HCT116 (cell line): ENCODE measurements at regions not wholly inside any gene's neighbourhood (a gene's known extent, or its start where the extent isn't known, plus 50 kb on each side); places are given as distances from the start of the nearest gene placed in this dataset.

Source experiments
- ATAC-seq: fragments of 200-7000 bp; cut with Tn5 transposase; 2 replicates; pipeline ENCODE4 v1.9.1; 2020; ENCODE audit warnings: mild to moderate bottlenecking, moderate library complexity
- BruUV-seq: library from RNA; stranded (reverse); fragments of 400-500 nt; replicated peaks from 2 replicates; lab custom pipeline; 2021; lab: Mats Ljungman, UMichigan
- CTCF ChIA-PET: fragments of 300-600 bp; sonication (Branson Sonifier 250); formaldehyde crosslinking; loops from one replicate; lab custom pipeline; 2021; ENCODE audit warnings: antibody characterized with exemption; lab: Charles Lee
- POLR2A ChIA-PET: fragments of 300-600, 350-600 bp; sonication (Branson Sonifier 250); formaldehyde crosslinking; loops from one replicate; lab custom pipeline; 2021; ENCODE audit warnings: antibody characterized with exemption; lab: Charles Lee
- RAD21 ChIA-PET, 2 experiments: fragments of 300-600 bp; sonication (Branson Sonifier 250); formaldehyde crosslinking; loops; one replicate each; lab custom pipeline; 2023; ENCODE audit warnings: low total read pairs in 2 of 2; ENCODE audit not compliant: uncharacterized antibody in 2 of 2, unreplicated experiment in 2 of 2, low non-redundant PET in 1 of 2; lab: Charles Lee
- DNase-seq: peaks from one replicate; pipeline ENCODE4 v3.0.0-alpha.2; 2010; ENCODE audit warnings: low read depth, low spot score
- H2AFZ ChIP-seq: fragments of 200-600 bp; shearing (Covaris generic), sonication (generic); 2 replicates; pipeline ENCODE4 v1.6.1; 2017; ENCODE audit warnings: low read depth, mixed run types, mixed read lengths, antibody characterized with exemption, low read length; ENCODE audit not compliant: poor library complexity, severe bottlenecking
- H3K27ac ChIP-seq: 2 replicates; pipeline ENCODE4 v1.5.1; 2012; ENCODE audit warnings: low read depth, low read length
- H3K27me3 ChIP-seq: fragments of 200-600 bp; sonication (generic); 2 replicates; pipeline ENCODE4 v1.6.1; 2016; ENCODE audit warnings: mixed run types, low read length, mixed read lengths; ENCODE audit not compliant: insufficient read depth
- H3K36me3 ChIP-seq, 2 experiments: fragments of 200-500 bp in 1 of 2; fragments of 200-600 bp in 1 of 2; sonication (Bioruptor generic) in 1 of 2; sonication (generic) in 1 of 2; 2 replicates each; pipeline versions ENCODE4 v1.5.1 to v1.6.1; 2014 to 2016; ENCODE audit warnings: low read length in 2 of 2, inconsistent platforms in 1 of 2, mixed read lengths in 1 of 2, mixed run types in 1 of 2; ENCODE audit not compliant: insufficient read depth in 2 of 2, control insufficient read depth in 1 of 2
- H3K4me1 ChIP-seq, 2 experiments: fragments of 200-600 bp in 1 of 2; sonication (generic) in 1 of 2; 2 replicates each; pipeline versions ENCODE4 v1.5.1 to v1.6.1; 2012 to 2017; ENCODE audit warnings: low read length in 2 of 2, inconsistent platforms in 1 of 2, mild to moderate bottlenecking in 1 of 2, mixed read lengths in 1 of 2, mixed run types in 1 of 2, moderate library complexity in 1 of 2; ENCODE audit not compliant: insufficient read depth in 2 of 2, control insufficient read depth in 1 of 2
- H3K4me2 ChIP-seq: fragments of 200-600 bp; sonication (generic); 2 replicates; pipeline ENCODE4 v1.6.1; 2017; ENCODE audit warnings: mixed run types, low read length, mixed read lengths
- H3K4me3 ChIP-seq, 2 experiments: fragments of 200-600 bp in 1 of 2; sonication (generic) in 1 of 2; replicated peaks in 1 of 2; 2 replicates each; pipeline ENCODE4 v1.5.1; 2011 to 2016; ENCODE audit warnings: low read length in 2 of 2, control low read depth in 1 of 2, low read depth in 1 of 2, mild to moderate bottlenecking in 1 of 2, mixed read lengths in 1 of 2, mixed run types in 1 of 2
- H3K79me2 ChIP-seq: fragments of 200-600 bp; sonication (generic); 2 replicates; pipeline ENCODE4 v1.6.1; 2017; ENCODE audit warnings: mild to moderate bottlenecking, mixed run types, low read length, moderate library complexity, mixed read lengths; ENCODE audit not compliant: insufficient read depth
- H3K9ac ChIP-seq: fragments of 200-600 bp; sonication (generic); 2 replicates; pipeline ENCODE4 v1.6.1; 2016; ENCODE audit warnings: low read length, mixed read lengths
- H3K9me2 ChIP-seq: fragments of 200-600 bp; sonication (generic), shearing (Covaris generic); 2 replicates; pipeline ENCODE4 v1.6.1; 2017; ENCODE audit warnings: mixed run types, mild to moderate bottlenecking, moderate library complexity; ENCODE audit not compliant: insufficient read depth
- H3K9me3 ChIP-seq, 2 experiments: fragments of 200-500 bp in 1 of 2; fragments of 200-600 bp in 1 of 2; sonication (Bioruptor generic) in 1 of 2; sonication (generic) in 1 of 2; 2 replicates each; pipeline ENCODE4 v1.6.1; 2014 to 2017; ENCODE audit warnings: low read length in 2 of 2, mixed read lengths in 2 of 2, inconsistent platforms in 1 of 2, low read depth in 1 of 2, mild to moderate bottlenecking in 1 of 2, mixed run types in 1 of 2, moderate library complexity in 1 of 2; ENCODE audit not compliant: control insufficient read depth in 1 of 2, insufficient read depth in 1 of 2
- H4K20me1 ChIP-seq: fragments of 200-600 bp; sonication (generic), shearing (Covaris generic); 2 replicates; pipeline ENCODE4 v1.6.1; 2017; ENCODE audit warnings: mixed run types, mild to moderate bottlenecking, moderate library complexity; ENCODE audit not compliant: insufficient read depth
- ATF3 ChIP-seq: IDR thresholded peaks from 2 replicates; pipeline ENCODE4 v1.6.1; 2012
- CBX3 ChIP-seq: IDR thresholded peaks from 2 replicates; pipeline ENCODE4 v1.6.1; 2012; ENCODE audit warnings: low read depth
- EGR1 ChIP-seq: IDR thresholded peaks from 2 replicates; pipeline ENCODE4 v1.6.1; 2012; ENCODE audit warnings: low read depth
- ELF1 ChIP-seq: IDR thresholded peaks from 2 replicates; pipeline ENCODE4 v1.6.1; 2012; ENCODE audit warnings: low read depth, borderline replicate concordance
- EZH2phosphoT487 ChIP-seq: fragments of 200-600 bp; IDR thresholded peaks from 2 replicates; pipeline ENCODE4 v1.6.1; 2018; ENCODE audit warnings: antibody characterized with exemption, borderline replicate concordance
- JUND ChIP-seq: IDR thresholded peaks from 2 replicates; pipeline ENCODE4 v1.6.1; 2012
- POLR2A ChIP-seq: IDR thresholded peaks from 2 replicates; pipeline ENCODE4 v1.7.0; 2011; ENCODE audit warnings: borderline replicate concordance; ENCODE audit not compliant: insufficient read depth, insufficient read length; ENCODE audit errors: extremely low read depth
- SIN3A ChIP-seq: IDR thresholded peaks from 2 replicates; pipeline ENCODE4 v1.6.1; 2012; ENCODE audit warnings: low read depth
- TCF7L2 ChIP-seq: IDR thresholded peaks from 2 replicates; pipeline ENCODE4 v1.7.0; 2011; ENCODE audit warnings: borderline replicate concordance, inconsistent platforms; ENCODE audit not compliant: insufficient read depth, insufficient read length; ENCODE audit errors: extremely low read depth
- ZBTB33 ChIP-seq: IDR thresholded peaks from 2 replicates; pipeline ENCODE4 v1.6.1; 2011; ENCODE audit warnings: mild to moderate bottlenecking, low read length, moderate library complexity; ENCODE audit not compliant: insufficient replicate concordance; ENCODE audit errors: extremely low read depth
- ZFX ChIP-seq: fragments of 450-650 bp; IDR thresholded peaks from 2 replicates; pipeline ENCODE4 v1.6.1; 2017
- intact Hi-C: fragments of 100-400 bp; cut with micrococcal nuclease; formaldehyde crosslinking; loops from 2 replicates; pipeline ENCODE4 v1.10.0; 2022

DNA sequence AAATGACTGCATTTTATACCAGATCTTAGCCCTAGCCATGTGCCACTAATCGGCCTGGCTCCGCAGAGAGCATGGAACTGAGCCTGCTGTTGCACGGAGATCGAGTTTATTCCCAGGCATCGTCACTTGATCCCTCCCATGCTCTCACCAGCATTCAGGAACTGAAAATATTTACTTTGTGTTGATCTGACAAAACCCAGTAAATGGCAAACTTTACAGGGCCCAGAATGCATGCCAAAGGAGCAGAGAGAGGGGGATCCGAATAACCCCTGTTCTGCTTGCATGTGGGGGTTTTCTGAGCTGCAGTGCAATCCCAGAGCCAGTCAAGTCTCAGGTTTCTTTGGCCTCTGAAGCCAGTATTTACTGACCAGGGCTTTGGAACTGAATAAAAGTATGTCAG, 87.3 kb downstream of the GAS1 start:
- no peak overlapping the region for H2AFZ ChIP-seq
- DNase-seq, result no peak
- H3K9me3 ChIP-seq, result no peaks in the 10 kb centered on the region
- H3K36me3 ChIP-seq, result no peaks in the 10 kb centered on the region
- CTCF ChIA-PET, result no interaction called here
- no peak overlapping the region for H3K9ac ChIP-seq
- H3K9me2 ChIP-seq, result no peaks in the 10 kb centered on the region
- H4K20me1 ChIP-seq, result no peaks in the 10 kb centered on the region
- RAD21 ChIA-PET, result no interaction called here
- H3K79me2 ChIP-seq, result no peaks in the 10 kb centered on the region
- H3K4me1 ChIP-seq, result no peaks in the 10 kb centered on the region; a peak in 1 of 4 replicates
- TF ChIP-seq ZBTB33 (no peak), ZFX (no peak), CBX3 (no peak), ATF3 (no peak), JUND (no peak), EZH2phosphoT487 (no peak), POLR2A (no peak), TCF7L2 (no peak), SIN3A (no peak)
- intact Hi-C loops, result no loop called here
- peaks cover 16% of the 10 kb centered on the region; the same call in 1 of the 2 replicates for H3K27me3 ChIP-seq
- no peak overlapping the region for H3K4me3 ChIP-seq
- H3K27ac ChIP-seq, result no peak overlapping the region
- BruUV-seq, result no TSS peak
- ATAC-seq, result no peak
- H3K4me2 ChIP-seq, result no peak overlapping the region
- POLR2A ChIA-PET, result no interaction called here

DNA sequence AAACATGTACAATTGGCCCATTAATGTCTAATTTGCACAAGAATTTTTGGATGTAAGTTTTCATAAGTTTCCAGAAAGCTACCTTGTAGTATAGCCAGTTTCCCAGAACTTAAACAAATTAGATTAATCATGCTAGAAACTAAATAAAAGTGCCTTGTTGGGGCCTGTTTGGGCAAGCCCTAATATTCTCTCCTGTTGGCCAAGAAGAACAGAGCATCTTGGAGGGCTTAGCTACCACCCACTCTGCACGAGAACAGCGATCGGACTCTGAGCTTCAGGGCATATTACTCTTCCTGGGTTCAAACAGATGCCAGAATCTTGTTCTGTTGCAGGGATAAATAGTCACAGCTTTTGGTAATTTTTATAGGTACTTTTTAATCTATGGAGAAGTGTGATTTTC, 88.2 kb downstream of the GAS1 start:
- intact Hi-C loops, result no loop called here
- TF ChIP-seq ELF1 (no peak), POLR2A (no peak), SIN3A (no peak), EGR1 (no peak)
- DNase-seq (no peak), ATAC-seq (no peak)
- BruUV-seq, result no TSS peak
- Histone ChIP-seq H3K9ac (no peak overlapping the region), H3K36me3 (no peaks in the 10 kb centered on the region), H3K9me3 (no peaks in the 10 kb centered on the region), H3K4me1 (no peaks in the 10 kb centered on the region; a peak in 1 of 4 replicates), H3K27me3 (peaks cover 12% of the 10 kb centered on the region; the same call in 1 of the 2 replicates), H3K4me2 (no peak overlapping the region), H2AFZ (no peak overlapping the region), H4K20me1 (no peaks in the 10 kb centered on the region), H3K79me2 (no peaks in the 10 kb centered on the region), H3K4me3 (no peak overlapping the region), H3K9me2 (no peaks in the 10 kb centered on the region), H3K27ac (no peak overlapping the region)
- ChIA-PET CTCF (no interaction called here), RAD21 (no interaction called here), POLR2A (no interaction called here)
